ENCODE measurements at regions not wholly inside any gene's neighbourhood (a gene's known extent, or its start where the extent isn't known, plus 50 kb on each side); places are given as distances from the start of the nearest gene placed in this dataset.
A peak's percentile ranks its signal among the peaks of the same experiment; 100 is the strongest.
"Not testable (repeated sequence)": the region's sequence is repeated elsewhere in the genome, so short reads cannot be mapped to it uniquely, and the experiment has no call there.

- DNase-seq, result no peak
Measured at GRCh38 chr10:61612450-61612849, 50.3 kb upstream of the CABCOCO1 start.

GRCh38 chr10:61612009-61612408 lies 50.7 kb upstream of the CABCOCO1 start:
- no peak for DNase-seq

- no peak for DNase-seq
Measured at GRCh38 chr10:61609701-61610100, 53.0 kb upstream of the CABCOCO1 start.

- DNase-seq, result no peak
Measured at GRCh38 chr10:61608255-61609033, 54.3 kb upstream of the CABCOCO1 start.

DNA sequence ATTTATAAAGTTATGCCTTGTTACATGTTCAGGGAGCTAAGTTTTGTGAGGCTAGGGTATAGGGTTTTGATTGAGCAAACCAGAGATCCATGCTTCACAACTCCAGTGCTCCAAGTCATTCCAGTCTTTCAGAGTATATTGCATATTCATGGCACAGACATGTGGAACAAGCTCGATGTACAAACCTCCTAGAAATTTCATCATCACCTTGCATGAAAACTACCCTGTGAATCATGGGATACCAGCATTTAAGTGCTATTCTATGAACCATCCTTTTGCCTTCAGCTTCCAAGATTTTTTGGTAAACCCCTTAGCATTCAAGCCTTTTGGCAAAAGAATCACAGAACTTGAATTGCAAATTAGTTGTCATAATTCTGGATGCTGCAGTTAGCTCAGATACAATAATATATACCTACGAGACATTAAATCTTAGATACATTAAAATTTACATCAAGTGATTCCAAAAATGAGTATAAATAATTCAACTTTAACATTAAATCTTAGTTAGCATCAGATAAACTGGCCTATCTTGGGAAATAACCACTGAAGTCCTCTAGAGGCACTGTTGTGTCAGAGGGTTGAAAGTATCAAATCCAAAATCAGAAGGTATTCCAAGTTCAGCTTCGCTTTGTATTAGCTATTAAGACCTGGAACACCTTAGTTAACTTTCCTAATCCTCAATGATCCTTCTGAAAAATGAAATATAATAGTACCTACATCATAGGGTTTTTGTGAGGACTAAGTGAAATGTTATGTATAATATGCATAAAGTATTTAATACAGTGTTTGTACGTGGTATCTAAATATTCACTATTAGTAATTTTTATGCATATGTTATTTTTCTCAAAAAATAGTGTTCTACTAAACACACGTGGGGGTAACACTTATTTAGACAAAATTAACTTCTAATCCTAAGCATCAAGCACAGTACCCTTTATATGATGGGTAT lies 55.5 kb upstream of the CABCOCO1 start:
- DNase-seq, result peak in 1 of 2 donors; percentile 1

GRCh38 chr10:61605221-61605620 lies 57.5 kb upstream of the CABCOCO1 start:
- no peak for DNase-seq

GRCh38 chr10:61600399-61600798 lies 62.3 kb upstream of the CABCOCO1 start:
- no peak for DNase-seq

- DNase-seq, result no peak
Measured at GRCh38 chr10:61594430-61594829, 68.3 kb upstream of the CABCOCO1 start.

DNA sequence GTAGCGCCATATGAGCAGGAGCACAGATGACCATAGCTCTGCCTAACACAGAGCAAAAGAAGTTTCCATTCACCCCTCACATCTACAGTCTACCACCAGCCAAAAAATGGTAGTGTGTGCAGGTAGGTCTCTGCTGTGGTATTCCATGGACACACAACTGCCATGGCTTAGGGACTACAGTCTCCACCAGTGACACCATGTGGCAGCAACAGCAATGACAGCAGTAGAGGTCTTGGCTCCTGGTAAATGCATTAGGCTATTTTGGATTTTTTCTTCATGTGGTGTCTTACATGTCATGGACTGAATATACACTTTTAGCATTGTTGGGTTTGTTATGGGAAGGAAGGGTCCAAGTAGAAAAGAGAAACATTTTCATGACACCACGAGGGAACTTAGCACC lies 70.1 kb upstream of the CABCOCO1 start:
- DNase-seq, result peak; percentile 13 to 57

DNA sequence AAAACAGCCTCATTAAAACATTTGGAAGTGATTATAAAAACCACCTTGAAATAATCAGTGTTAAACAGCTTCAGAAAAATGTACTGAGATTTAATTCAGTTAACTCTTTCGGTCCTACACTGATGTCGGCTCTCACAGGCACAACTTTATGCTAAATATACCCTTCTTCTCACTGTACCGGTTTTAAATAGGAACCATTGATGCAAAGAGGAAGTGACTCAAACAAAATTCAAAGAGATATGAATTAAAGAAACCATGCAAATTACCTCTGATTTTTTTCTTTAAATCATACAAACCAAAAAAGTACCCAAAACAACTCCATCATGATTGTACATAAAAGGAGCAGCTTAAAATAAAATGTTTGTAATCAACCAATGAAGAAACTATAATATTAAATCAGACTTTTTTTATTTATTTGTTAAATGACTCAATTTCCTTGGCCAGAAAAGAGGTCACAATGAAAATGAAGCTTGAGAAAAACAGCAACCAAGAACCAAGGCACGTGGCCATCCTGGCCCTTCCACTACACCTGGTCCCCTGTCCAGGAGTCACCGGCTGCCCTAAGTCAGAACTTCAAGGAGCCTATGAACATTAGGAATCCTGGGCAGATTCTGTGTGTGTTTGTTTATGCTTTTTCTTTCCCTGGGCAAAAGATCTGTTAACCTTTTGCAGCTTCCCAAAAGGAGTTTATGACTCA lies 73.0 kb upstream of the CABCOCO1 start:
- DNase-seq, result no peak

DNA sequence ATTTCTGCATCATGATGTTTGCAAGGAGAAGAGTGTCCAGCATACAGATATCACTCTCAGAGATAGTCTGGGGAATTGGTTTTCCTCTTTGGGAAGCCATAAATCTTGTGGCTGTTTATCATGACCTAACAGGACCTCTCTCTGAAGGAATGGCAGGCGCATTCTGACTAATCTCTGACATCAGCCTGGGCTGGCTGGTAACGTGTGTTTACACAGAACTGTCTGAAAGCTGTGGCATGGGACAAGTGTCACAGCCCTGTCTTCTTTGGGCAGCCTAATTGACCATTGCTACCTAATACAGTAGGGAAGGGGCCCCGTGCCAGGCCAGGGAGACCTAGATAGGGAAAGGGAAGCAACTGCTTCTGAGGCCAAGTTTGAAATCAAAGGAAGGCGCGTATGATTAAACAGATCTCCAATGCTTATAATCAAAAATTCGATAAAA lies 73.9 kb upstream of the CABCOCO1 start:
- no peak for DNase-seq

DNA sequence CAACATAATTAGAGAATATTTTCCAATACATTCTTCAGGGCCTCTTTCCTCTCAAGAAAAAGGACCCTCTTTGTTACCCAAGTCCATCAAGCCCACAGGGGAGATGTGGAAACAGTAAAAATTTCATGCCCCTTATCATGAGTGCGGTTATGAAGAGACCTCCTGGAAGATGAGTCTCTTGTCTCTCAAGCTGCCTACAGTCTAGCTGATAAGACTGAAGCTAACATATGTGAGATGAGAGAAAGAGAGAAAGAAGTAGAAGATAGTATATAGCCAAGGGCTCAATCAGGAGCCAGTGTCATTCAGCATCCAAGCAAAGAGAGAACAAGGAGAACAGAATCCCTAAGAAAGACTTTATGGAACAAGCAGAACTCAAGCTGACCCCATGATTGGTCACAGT lies 75.9 kb upstream of the CABCOCO1 start:
- DNase-seq, result no peak

DNA sequence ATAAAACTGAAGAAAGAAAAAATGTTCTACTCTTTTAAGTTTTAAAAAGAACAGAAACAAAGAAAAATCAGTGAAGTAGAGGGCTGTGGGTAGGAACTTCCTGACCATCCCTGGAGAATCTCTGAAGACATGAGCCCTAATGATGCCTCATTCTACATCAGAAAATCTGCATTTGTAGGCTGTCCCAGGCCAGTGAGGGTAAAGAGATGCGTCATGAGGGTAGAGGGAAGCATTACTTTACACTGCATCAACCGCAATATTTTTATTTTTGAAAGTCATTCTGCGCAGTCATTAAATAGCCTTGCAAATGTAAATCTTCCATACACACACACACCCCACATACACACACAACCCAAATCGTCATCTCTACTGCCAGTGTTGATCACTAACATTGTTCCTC lies 82.1 kb upstream of the CABCOCO1 start:
- DNase-seq, result no peak

DNA sequence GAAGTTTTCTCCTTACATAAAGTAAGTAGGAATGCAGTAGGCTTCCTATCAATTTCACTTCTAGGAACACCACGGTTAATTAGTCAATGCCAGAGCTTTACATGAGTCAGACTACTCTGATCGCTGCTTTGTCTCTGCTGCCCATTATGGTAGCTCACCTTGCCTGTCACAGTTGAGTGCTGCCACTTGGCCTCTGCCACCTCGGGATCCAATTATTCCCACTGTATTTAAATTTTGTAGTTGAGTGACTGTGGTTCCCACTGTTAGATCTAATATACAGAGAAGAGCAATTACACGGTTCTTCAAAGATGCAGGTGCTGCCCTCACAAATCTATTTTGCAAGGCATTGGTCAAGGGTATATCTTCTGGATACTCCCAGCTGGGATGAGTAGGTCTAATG lies 92.5 kb upstream of the CABCOCO1 start:
- not testable (repeated sequence) for DNase-seq

DNA sequence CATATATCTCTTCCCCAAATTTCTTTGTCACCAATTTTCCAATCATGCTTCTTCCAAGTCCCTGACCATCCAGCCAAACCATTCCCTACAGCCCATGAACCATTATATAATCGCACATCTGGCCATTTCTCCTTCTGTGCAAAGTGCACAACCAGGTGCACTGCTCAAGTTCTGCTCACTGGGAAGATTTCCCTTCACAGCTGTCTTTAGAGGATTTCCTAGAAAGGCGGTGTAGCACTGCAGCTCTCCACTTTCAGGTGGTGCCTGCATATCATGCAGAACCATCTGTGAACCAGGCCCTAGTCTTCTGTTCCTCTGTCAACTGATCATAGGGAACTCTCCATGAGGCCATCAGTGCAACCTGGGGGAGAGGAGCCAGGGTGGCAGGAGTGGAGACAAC lies 95.0 kb upstream of the CABCOCO1 start:
- no peak for DNase-seq

DNA sequence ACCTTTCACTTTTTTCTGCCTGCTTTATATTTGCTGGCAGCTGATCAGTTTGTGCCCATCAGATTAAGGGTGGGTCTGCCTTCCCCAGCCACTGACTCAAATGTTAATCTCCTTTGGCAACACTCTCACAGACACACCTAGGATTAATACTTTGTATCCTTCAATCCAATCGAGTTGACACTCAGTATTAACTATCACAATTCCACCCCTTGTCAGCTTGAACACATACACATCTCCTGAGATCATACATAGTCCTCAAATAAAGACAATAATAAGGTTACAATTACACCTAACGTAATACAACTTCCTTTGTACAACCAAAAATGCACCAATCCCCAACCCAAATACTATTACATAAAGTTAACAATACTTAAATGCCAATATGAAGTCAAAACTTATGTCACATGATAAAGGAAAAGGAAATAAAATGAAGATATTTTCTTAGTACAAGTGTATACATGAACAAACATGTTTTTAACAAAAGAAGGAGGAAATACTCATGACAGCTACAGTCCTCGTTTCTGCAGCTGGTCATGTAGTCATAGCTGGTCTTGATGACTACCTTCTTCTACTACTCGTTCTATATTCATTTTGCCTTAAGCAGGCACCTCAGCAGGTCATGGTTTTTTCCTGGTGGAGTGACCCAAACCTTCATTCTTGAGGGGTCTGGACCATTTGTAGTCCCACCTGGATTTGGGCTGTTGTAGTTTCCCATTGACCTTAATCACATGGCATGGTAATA lies 96.7 kb upstream of the CABCOCO1 start:
- DNase-seq, result no peak

GRCh38 chr10:61564444-61564843 lies 98.3 kb upstream of the CABCOCO1 start:
- no peak for DNase-seq

- DNase-seq, result no peak
Measured at GRCh38 chr10:61559615-61560014, 103.1 kb upstream of the CABCOCO1 start.

- DNase-seq, result no peak
Measured at GRCh38 chr10:61558188-61558587, 104.5 kb upstream of the CABCOCO1 start.

DNA sequence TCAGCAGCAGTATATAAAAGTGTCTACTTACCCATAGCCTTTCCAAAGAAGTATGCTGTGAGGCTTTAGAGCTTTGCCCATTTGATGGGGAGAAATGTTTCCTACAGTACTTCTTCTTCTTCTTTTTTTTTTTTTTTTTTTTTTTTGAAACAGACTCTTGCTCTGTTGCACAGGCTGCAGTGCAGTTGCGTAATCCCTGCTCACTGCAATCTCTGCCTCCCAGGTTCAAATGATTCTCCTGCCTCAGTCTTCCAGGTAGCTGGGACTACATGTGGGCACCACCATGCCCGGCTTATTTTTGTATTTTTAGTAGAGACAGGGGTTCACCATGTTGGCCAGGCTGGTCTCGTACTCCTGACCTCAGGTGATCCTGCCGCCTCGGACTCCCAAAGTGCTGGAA lies 101.7 kb upstream of the TMEM26 start:
- peak; percentile 7 to 31 for DNase-seq

DNA sequence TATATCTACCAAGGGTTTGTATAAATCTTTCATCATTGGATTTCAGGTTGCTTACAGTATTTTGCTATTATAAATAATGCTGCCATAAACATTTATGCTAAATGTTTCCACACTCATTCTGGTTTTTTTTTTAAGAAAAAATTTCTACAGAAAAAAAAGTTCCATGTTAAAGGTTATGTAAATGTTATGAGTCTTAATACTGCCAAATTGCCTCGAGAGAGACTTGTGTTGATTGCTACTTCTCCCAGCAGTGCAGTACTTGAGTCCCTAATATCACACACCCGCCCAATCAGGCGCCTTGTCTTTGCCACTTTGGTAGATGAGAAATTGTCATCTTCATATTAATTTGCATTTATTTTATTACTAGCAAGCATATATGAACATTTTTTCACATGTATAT lies 96.7 kb upstream of the TMEM26 start:
- DNase-seq, result no peak

GRCh38 chr10:61548364-61548763 lies 95.2 kb upstream of the TMEM26 start:
- no peak for DNase-seq
